HFFc6 (cell line): ENCODE measurements at regions not wholly inside any gene's neighbourhood (a gene's known extent, or its start where the extent isn't known, plus 50 kb on each side); places are given as distances from the start of the nearest gene placed in this dataset.

Experiments used
- DNase-seq: peaks from one replicate; pipeline ENCODE4 v3.0.0-alpha.2; 2018
- H3K27ac Mint-ChIP-seq: 2 replicates; pipeline ENCODE4 v1.8.0; 2020; ENCODE audit warnings: mild to moderate bottlenecking, mixed read lengths
- H3K27me3 Mint-ChIP-seq: 2 replicates; pipeline ENCODE4 v1.8.0; 2021; ENCODE audit warnings: mild to moderate bottlenecking, moderate library complexity, mixed read lengths; ENCODE audit not compliant: insufficient read depth
- H3K36me3 Mint-ChIP-seq: 2 replicates; pipeline ENCODE4 v1.8.0; 2021; ENCODE audit warnings: low read depth, mixed read lengths
- H3K4me1 Mint-ChIP-seq: 2 replicates; pipeline ENCODE4 v1.8.0; 2020; ENCODE audit warnings: low read depth, mixed read lengths
- H3K4me3 Mint-ChIP-seq: 2 replicates; pipeline ENCODE4 v1.8.0; 2020; ENCODE audit warnings: mild to moderate bottlenecking, moderate library complexity, mixed read lengths
- H3K9me3 Mint-ChIP-seq: 2 replicates; pipeline ENCODE4 v1.8.0; 2020; ENCODE audit warnings: mild to moderate bottlenecking, mixed read lengths
- CTCF ChIP-seq: fragments of 200-600 bp; sonication (generic); IDR thresholded peaks from 2 replicates; pipeline ENCODE4 v1.5.0; 2021; ENCODE audit warnings: antibody characterized with exemption, mild to moderate bottlenecking

GRCh38 chr7:79709574-79710409 is 256.3 kb upstream of the MAGI2 start:
- Mint-ChIP-seq H3K27me3 (no peaks in the 10 kb centered on the region), H3K4me3 (no peak overlapping the region), H3K9me3 (no peaks in the 10 kb centered on the region), H3K36me3 (no peaks in the 10 kb centered on the region), H3K4me1 (peaks cover 27% of the 10 kb centered on the region), H3K27ac (no peak overlapping the region)
- peak; percentile 4 for DNase-seq
- no peak for TF ChIP-seq CTCF

- Mint-ChIP-seq H3K4me1 (peaks cover 16% of the 10 kb centered on the region), H3K9me3 (peaks cover 4% of the 10 kb centered on the region; the same call in 1 of the 2 replicates), H3K4me3 (no peak overlapping the region), H3K27ac (no peak overlapping the region), H3K36me3 (peaks cover 16% of the 10 kb centered on the region), H3K27me3 (peaks cover 2% of the 10 kb centered on the region; the same call in 1 of the 2 replicates)
- no peak for TF ChIP-seq CTCF
- DNase-seq: peak; percentile 65
Observed at GRCh38 chr7:79702116-79702515, 248.6 kb upstream of the MAGI2 start.

- H3K36me3 Mint-ChIP-seq: no peaks in the 10 kb centered on the region
- DNase-seq: peak; percentile 94
- H3K27me3 Mint-ChIP-seq: no peaks in the 10 kb centered on the region; the same call in 1 of the 2 replicates
- H3K4me1 Mint-ChIP-seq: peaks cover 19% of the 10 kb centered on the region
- no peak overlapping the region for H3K4me3 Mint-ChIP-seq
- no peaks in the 10 kb centered on the region for H3K9me3 Mint-ChIP-seq
- no peak for TF ChIP-seq CTCF
- H3K27ac Mint-ChIP-seq: peak overlapping the region; percentile 68
Observed at GRCh38 chr7:79692015-79692414, 238.5 kb upstream of the MAGI2 start.

GRCh38 chr7:79691074-79691473 is 237.6 kb upstream of the MAGI2 start:
- no peak for TF ChIP-seq CTCF
- Mint-ChIP-seq H3K27me3 (no peaks in the 10 kb centered on the region; the same call in 1 of the 2 replicates), H3K27ac (no peak overlapping the region), H3K4me3 (no peak overlapping the region), H3K4me1 (peaks cover 19% of the 10 kb centered on the region), H3K36me3 (no peaks in the 10 kb centered on the region), H3K9me3 (no peaks in the 10 kb centered on the region)
- DNase-seq: no peak

GRCh38 chr7:79684384-79684783 is 230.9 kb upstream of the MAGI2 start:
- H3K4me3 Mint-ChIP-seq: no peak overlapping the region
- no peak for TF ChIP-seq CTCF
- no peak overlapping the region for H3K27ac Mint-ChIP-seq
- 0 out of 2 replicates have a peak, but pooled peaks cover 9% of the 10 kb centered on the region for H3K36me3 Mint-ChIP-seq
- peaks cover 7% of the 10 kb centered on the region for H3K4me1 Mint-ChIP-seq
- no peak for DNase-seq
- H3K27me3 Mint-ChIP-seq: no peaks in the 10 kb centered on the region; the same call in 1 of the 2 replicates
- H3K9me3 Mint-ChIP-seq: no peaks in the 10 kb centered on the region
